HepG2 (cell line): ENCODE measurements at regions not wholly inside any gene's neighbourhood (a gene's known extent, or its start where the extent isn't known, plus 50 kb on each side); places are given as distances from the start of the nearest gene placed in this dataset.

Source experiments
- ATAC-seq: fragments of 200-7000 bp; cut with Tn5 transposase; 3 replicates; pipeline ENCODE4 v1.9.1; 2020; ENCODE audit warnings: mild to moderate bottlenecking, moderate library complexity
- BruUV-seq: library from RNA; stranded (reverse); fragments of 400-500 nt; replicated peaks from 2 replicates; lab custom pipeline; 2021; lab: Mats Ljungman, UMichigan
- CTCF ChIA-PET: fragments of 300-600 bp; formaldehyde crosslinking; extraction: SDS; loops from one replicate; lab custom pipeline; 2021; ENCODE audit warnings: low total read pairs, inconsistent platforms, low intra/inter-chr PET ratio; lab: Yijun Ruan, JAX
- POLR2A ChIA-PET: fragments of 350-600 bp; sonication (Branson Sonifier 250); formaldehyde crosslinking; loops from one replicate; lab custom pipeline; 2020; ENCODE audit warnings: antibody characterized with exemption, inconsistent platforms; lab: Yijun Ruan, JAX
- DNase-seq: peaks from one replicate; pipeline ENCODE4 v3.0.0-alpha.2; 2015; ENCODE audit warnings: low spot score
- FAIRE-seq: peaks from 3 replicates; lab custom pipeline; 2011; peaks lifted over from hg19 to GRCh38; lab: Jason Lieb, UNC
- H2AFZ ChIP-seq: one replicate; pipeline ENCODE4 v1.6.1; 2011; ENCODE audit warnings: low read length, inconsistent platforms
- H3K27ac ChIP-seq: fragments of 300-600 bp; 3 replicates; pipeline ENCODE4 v1.8.0; 2011; ENCODE audit warnings: mixed run types, mild to moderate bottlenecking, mixed read lengths, low read length, inconsistent platforms; ENCODE audit not compliant: insufficient read depth; ENCODE audit errors: extremely low read length
- H3K27me3 ChIP-seq, 2 experiments: fragments of 200-600 bp in 1 of 2; 2 replicates in 1 of 2; 3 replicates in 1 of 2; pipeline versions ENCODE4 v1.6.0 to v1.8.0; 2011; ENCODE audit warnings: low read length in 2 of 2, mild to moderate bottlenecking in 2 of 2, moderate library complexity in 2 of 2, inconsistent platforms in 1 of 2; ENCODE audit not compliant: insufficient read depth in 2 of 2, control insufficient read depth in 1 of 2
- H3K36me3 ChIP-seq, 2 experiments: fragments of 200-600 bp in 1 of 2; replicated peaks in 1 of 2; 2 replicates in 1 of 2; 3 replicates in 1 of 2; pipeline versions ENCODE4 v1.5.1 to v1.8.0; 2011; ENCODE audit warnings: low read length in 2 of 2, inconsistent platforms in 1 of 2; ENCODE audit not compliant: insufficient read depth in 2 of 2, control insufficient read depth in 1 of 2
- H3K4me1 ChIP-seq: 2 replicates; pipeline ENCODE4 v1.5.1; 2012; ENCODE audit warnings: low read length, inconsistent platforms; ENCODE audit not compliant: insufficient read depth
- H3K4me2 ChIP-seq: 2 replicates; pipeline ENCODE4 v1.6.0; 2011; ENCODE audit warnings: low read depth, low read length, inconsistent platforms
- H3K4me3 ChIP-seq, 3 experiments: fragments of 200-600 bp in 1 of 3; sonication (generic), shearing (Covaris generic) in 1 of 3; replicated peaks in 1 of 3; 2 replicates each; pipeline ENCODE4 v1.5.1; 2011 to 2016; ENCODE audit warnings: low read length in 3 of 3, inconsistent platforms in 2 of 3, low read depth in 2 of 3, mild to moderate bottlenecking in 2 of 3, control low read depth in 1 of 3, mixed read lengths in 1 of 3; ENCODE audit not compliant: insufficient read depth in 1 of 3
- H3K79me2 ChIP-seq: one replicate; pipeline ENCODE4 v1.6.1; 2011; ENCODE audit warnings: low read length, inconsistent platforms; ENCODE audit not compliant: insufficient read depth
- H3K9ac ChIP-seq: 2 replicates; pipeline ENCODE4 v1.6.0; 2011; ENCODE audit warnings: mild to moderate bottlenecking, low read depth, low read length, inconsistent platforms; ENCODE audit not compliant: insufficient read depth
- H3K9me3 ChIP-seq: 2 replicates; pipeline ENCODE4 v1.5.1; 2012; ENCODE audit warnings: mild to moderate bottlenecking, low read length
- H4K20me1 ChIP-seq: 2 replicates; pipeline ENCODE4 v1.6.0; 2011; ENCODE audit warnings: inconsistent platforms, mild to moderate bottlenecking, low read length, moderate library complexity; ENCODE audit not compliant: insufficient read depth
- CBX2 ChIP-seq, 2 experiments: fragments of 200-600 bp in 1 of 2; sonication (generic); formaldehyde crosslinking in 1 of 2; IDR thresholded peaks; 2 replicates each; pipeline versions ENCODE4 v1.7.0 to v1.8.1; 2018 to 2022; ENCODE audit warnings: low read depth in 2 of 2, low read length in 1 of 2, mild to moderate bottlenecking in 1 of 2, missing genetic modification reagents in 1 of 2
- CEBPG ChIP-seq: IDR thresholded peaks from 2 replicates; pipeline ENCODE4 v1.6.1; 2016
- HINFP ChIP-seq: sonication (generic); formaldehyde crosslinking; IDR thresholded peaks from 2 replicates; pipeline ENCODE4 v1.4.0; 2020; ENCODE audit warnings: low read depth, mild to moderate bottlenecking, missing genetic modification reagents
- MTERF4 ChIP-seq: sonication (generic); formaldehyde crosslinking; IDR thresholded peaks from 2 replicates; pipeline ENCODE4 v1.8.0; 2023; ENCODE audit warnings: mild to moderate bottlenecking, missing genetic modification reagents
- ZC3H13 ChIP-seq: sonication (generic); formaldehyde crosslinking; IDR thresholded peaks from 2 replicates; pipeline ENCODE4 v1.8.1; 2023; ENCODE audit warnings: mild to moderate bottlenecking, missing genetic modification reagents, moderate library complexity
- ZFAT ChIP-seq: sonication (generic); formaldehyde crosslinking; conservative IDR thresholded peaks from 2 replicates; pipeline ENCODE4 v1.8.1; 2023; ENCODE audit warnings: missing genetic modification reagents, inconsistent platforms
- ZNF274 ChIP-seq: sonication (generic); formaldehyde crosslinking; IDR thresholded peaks from 2 replicates; pipeline ENCODE4 v1.5.1; 2020; ENCODE audit warnings: mild to moderate bottlenecking, missing genetic modification reagents
- ZNF343 ChIP-seq: sonication (generic); formaldehyde crosslinking; IDR thresholded peaks from 2 replicates; pipeline ENCODE4 v1.4.0; 2020; ENCODE audit warnings: mild to moderate bottlenecking, missing genetic modification reagents
- ZNF530 ChIP-seq: sonication (generic); formaldehyde crosslinking; IDR thresholded peaks from 2 replicates; pipeline ENCODE4 v1.5.0; 2020; ENCODE audit warnings: low read depth, mild to moderate bottlenecking, missing genetic modification reagents
- ZNF549 ChIP-seq: sonication (generic); formaldehyde crosslinking; IDR thresholded peaks from 2 replicates; pipeline ENCODE4 v1.5.0; 2020; ENCODE audit warnings: missing genetic modification reagents
- ZNF576 ChIP-seq: sonication (generic); formaldehyde crosslinking; IDR thresholded peaks from 2 replicates; pipeline ENCODE4 v1.4.0; 2020; ENCODE audit warnings: mild to moderate bottlenecking, missing genetic modification reagents
- ZNF792 ChIP-seq: IDR thresholded peaks from 2 replicates; pipeline ENCODE4 v1.6.1; 2016
- ZSCAN31 ChIP-seq: sonication (generic); formaldehyde crosslinking; IDR thresholded peaks from 2 replicates; pipeline ENCODE4 v1.5.0; 2020; ENCODE audit warnings: low read depth, mild to moderate bottlenecking, missing genetic modification reagents
- WGBS: methylation state at CpG from one replicate; pipeline ENCODE4 v1.1.6; 2017; ENCODE audit warnings: low lambda C conversion rate; 5-methylcytosine and 5-hydroxymethylcytosine counted together
- in situ Hi-C: cut with HindIII; loops from 2 replicates; pipeline ENCODE4 v1.10.0; 2017; ENCODE audit warnings: low pct_unique_long_range_greater_than_20kb; ENCODE audit not compliant: extremely low pct_ligation_motif_present
- intact Hi-C: fragments of 100-400 bp; cut with micrococcal nuclease; formaldehyde crosslinking; loops from one replicate; pipeline ENCODE4 v1.10.0; 2022; ENCODE audit not compliant: unreplicated experiment

GRCh38 chr11:105469931-105470330 is 139.9 kb upstream of the GRIA4 start:
- ChIA-PET POLR2A (no interaction called here), CTCF (no interaction called here)
- ATAC-seq = no peak
- in situ Hi-C loops = no loop called here
- no peak for FAIRE-seq
- Histone ChIP-seq H3K79me2 (no peaks in the 10 kb centered on the region), H3K27ac (no peak overlapping the region), H4K20me1 (no peaks in the 10 kb centered on the region), H3K27me3 (no peaks in the 10 kb centered on the region), H3K4me1 (no peaks in the 10 kb centered on the region), H3K9me3 (no peaks in the 10 kb centered on the region), H3K4me3 (no peak overlapping the region), H3K9ac (no peak overlapping the region), H3K36me3 (no peaks in the 10 kb centered on the region), H3K4me2 (no peak overlapping the region), H2AFZ (no peak overlapping the region)
- BruUV-seq = no TSS peak
- no peak for DNase-seq
- WGBS = 74% methylated on average over 1 of the region's 1 CpG
- intact Hi-C loops = loop anchor here (5.0 kb wide), 1 partner anchor 572 kb away; no protein-coding TSS in a partner anchor
- TF ChIP-seq ZNF549 (CRISPR knock-in tag) (no peak), ZNF274 (CRISPR knock-in tag) (no peak), ZSCAN31 (no peak), MTERF4 (no peak), ZNF576 (CRISPR knock-in tag) (no peak), ZC3H13 (CRISPR knock-in tag) (no peak), ZNF343 (CRISPR knock-in tag) (no peak), CBX2 (IDR thresholded peaks at IDR 0.05; ENCODE audit: low read depth, low read length) (no peak), CBX2 (CRISPR knock-in tag; IDR thresholded peaks at IDR 0.05; ENCODE audit: low read depth) (no peak), ZFAT (no peak), ZNF792 (CRISPR knock-in tag) (no peak), HINFP (no peak), CEBPG (CRISPR knock-in tag) (no peak), ZNF530 (CRISPR knock-in tag) (no peak)
